CD14-positive monocyte (primary cell): ENCODE measurements at regions not wholly inside any gene's neighbourhood (a gene's known extent, or its start where the extent isn't known, plus 50 kb on each side); places are given as distances from the start of the nearest gene placed in this dataset.

Experiments
- DNase-seq, 3 donors: peaks; one replicate each; pipeline ENCODE4 v3.0.0-alpha.2; 2011 to 2022
- H2AFZ ChIP-seq: 2 replicates; pipeline ENCODE4 v1.6.0; 2012; ENCODE audit warnings: mild to moderate bottlenecking, low read depth, low read length, inconsistent platforms; ENCODE audit not compliant: insufficient read depth, poor library complexity, severe bottlenecking
- H3K27ac ChIP-seq, 2 donors: 1 replicate in 1 of 2; 2 replicates in 1 of 2; pipeline ENCODE4 v1.5.1; 2012 to 2013; ENCODE audit warnings: low read length in 2 of 2, control low read depth in 1 of 2, inconsistent platforms in 1 of 2, low read depth in 1 of 2, mild to moderate bottlenecking in 1 of 2
- H3K27me3 ChIP-seq, 2 donors: one replicate each; pipeline versions ENCODE4 v1.6.0 to v1.6.1; 2011 to 2013; ENCODE audit warnings: low read length in 2 of 2; ENCODE audit not compliant: control insufficient read depth in 2 of 2, insufficient read depth in 2 of 2
- H3K36me3 ChIP-seq, 2 donors: replicated peaks in 1 of 2; 1 replicate in 1 of 2; 2 replicates in 1 of 2; pipeline versions ENCODE4 v1.5.1 to v1.6.1; 2012 to 2013; ENCODE audit warnings: low read length in 2 of 2, control low read depth in 1 of 2, inconsistent platforms in 1 of 2, mild to moderate bottlenecking in 1 of 2; ENCODE audit not compliant: insufficient read depth in 2 of 2, control insufficient read depth in 1 of 2
- H3K4me1 ChIP-seq, 2 donors: 1 replicate in 1 of 2; 2 replicates in 1 of 2; pipeline versions ENCODE4 v1.5.1 to v1.6.1; 2012 to 2013; ENCODE audit warnings: low read length in 2 of 2, control low read depth in 1 of 2, inconsistent platforms in 1 of 2, mild to moderate bottlenecking in 1 of 2, moderate library complexity in 1 of 2; ENCODE audit not compliant: insufficient read depth in 2 of 2, control insufficient read depth in 1 of 2
- H3K4me2 ChIP-seq: replicated peaks from 2 replicates; pipeline ENCODE3; 2012; ENCODE audit warnings: low read length, moderate library complexity, mild to moderate bottlenecking; ENCODE audit not compliant: poor library complexity, severe bottlenecking; ENCODE audit errors: extremely low read depth
- H3K4me3 ChIP-seq, 3 experiments: fragments of 200-600 bp in 1 of 3; sonication (generic) in 1 of 3; replicated peaks in 1 of 3; 1 replicate in 2 of 3; 2 replicates in 1 of 3; pipeline ENCODE4 v1.5.1; 2011 to 2013; ENCODE audit warnings: low read length in 3 of 3, mild to moderate bottlenecking in 3 of 3, control low read depth in 2 of 3, low read depth in 2 of 3, inconsistent platforms in 1 of 3, moderate library complexity in 1 of 3
- H3K79me2 ChIP-seq: 2 replicates; pipeline ENCODE4 v1.6.0; 2012; ENCODE audit warnings: mild to moderate bottlenecking, control low read depth, inconsistent platforms, low read length, moderate library complexity; ENCODE audit not compliant: insufficient read depth
- H3K9ac ChIP-seq: 2 replicates; pipeline ENCODE4 v1.6.0; 2017; ENCODE audit warnings: low read length, mild to moderate bottlenecking; ENCODE audit not compliant: insufficient read depth, poor library complexity, severe bottlenecking
- H3K9me3 ChIP-seq, 2 donors: replicated peaks in 1 of 2; 1 replicate in 1 of 2; 2 replicates in 1 of 2; pipeline versions ENCODE4 v1.5.1 to v1.6.1; 2012 to 2013; ENCODE audit warnings: low read length in 2 of 2, control low read depth in 1 of 2; ENCODE audit not compliant: control insufficient read depth in 1 of 2, insufficient read depth in 1 of 2
- H4K20me1 ChIP-seq: 2 replicates; pipeline ENCODE4 v1.6.0; 2012; ENCODE audit warnings: mild to moderate bottlenecking, low read length, control low read depth, moderate library complexity; ENCODE audit not compliant: insufficient read depth
- H3K27ac Mint-ChIP-seq, 7 donors: one replicate each; pipeline ENCODE4 v1.8.0; 2020; ENCODE audit warnings: mild to moderate bottlenecking in 7 of 7, mixed read lengths in 7 of 7, moderate library complexity in 6 of 7, inconsistent platforms in 2 of 7
- H3K27me3 Mint-ChIP-seq, 3 donors: one replicate each; pipeline ENCODE4 v1.8.0; 2021 to 2022; ENCODE audit warnings: low read depth in 3 of 3, mild to moderate bottlenecking in 3 of 3, mixed read lengths in 3 of 3, moderate library complexity in 3 of 3, inconsistent platforms in 1 of 3
- H3K36me3 Mint-ChIP-seq, 2 donors: one replicate each; pipeline ENCODE4 v1.8.0; 2020; ENCODE audit warnings: mixed read lengths in 2 of 2, inconsistent platforms in 1 of 2, mild to moderate bottlenecking in 1 of 2
- H3K4me1 Mint-ChIP-seq: one replicate; pipeline ENCODE4 v1.8.0; 2020; ENCODE audit warnings: mild to moderate bottlenecking, mixed read lengths
- H3K4me3 Mint-ChIP-seq, 2 donors: one replicate each; pipeline ENCODE4 v1.8.0; 2020; ENCODE audit warnings: mild to moderate bottlenecking in 2 of 2, mixed read lengths in 2 of 2, moderate library complexity in 1 of 2
- H3K9me3 Mint-ChIP-seq, 7 donors: one replicate each; pipeline ENCODE4 v1.8.0; 2020 to 2022; ENCODE audit warnings: mixed read lengths in 7 of 7, mild to moderate bottlenecking in 6 of 7, moderate library complexity in 6 of 7, inconsistent platforms in 2 of 7
- WGBS: methylation state at CpG from one replicate; pipeline ENCODE4 v1.1.5; 2013; ENCODE audit warnings: missing lambda C conversion rate; ENCODE audit not compliant: insufficient coverage; 5-methylcytosine and 5-hydroxymethylcytosine counted together
- intact Hi-C, 2 donors: fragments of 100-400 bp; cut with micrococcal nuclease; formaldehyde crosslinking; loops; one replicate each; pipeline versions ENCODE4 v1.15.0 to v1.15.1; 2023
- TF ChIP-seq, protein P1 (sequence below): fragments of 200-600 bp; IDR thresholded peaks from one replicate; pipeline ENCODE4 v1.8.0; 2022; ENCODE audit warnings: antibody characterized with exemption, mild to moderate bottlenecking

DNA sequence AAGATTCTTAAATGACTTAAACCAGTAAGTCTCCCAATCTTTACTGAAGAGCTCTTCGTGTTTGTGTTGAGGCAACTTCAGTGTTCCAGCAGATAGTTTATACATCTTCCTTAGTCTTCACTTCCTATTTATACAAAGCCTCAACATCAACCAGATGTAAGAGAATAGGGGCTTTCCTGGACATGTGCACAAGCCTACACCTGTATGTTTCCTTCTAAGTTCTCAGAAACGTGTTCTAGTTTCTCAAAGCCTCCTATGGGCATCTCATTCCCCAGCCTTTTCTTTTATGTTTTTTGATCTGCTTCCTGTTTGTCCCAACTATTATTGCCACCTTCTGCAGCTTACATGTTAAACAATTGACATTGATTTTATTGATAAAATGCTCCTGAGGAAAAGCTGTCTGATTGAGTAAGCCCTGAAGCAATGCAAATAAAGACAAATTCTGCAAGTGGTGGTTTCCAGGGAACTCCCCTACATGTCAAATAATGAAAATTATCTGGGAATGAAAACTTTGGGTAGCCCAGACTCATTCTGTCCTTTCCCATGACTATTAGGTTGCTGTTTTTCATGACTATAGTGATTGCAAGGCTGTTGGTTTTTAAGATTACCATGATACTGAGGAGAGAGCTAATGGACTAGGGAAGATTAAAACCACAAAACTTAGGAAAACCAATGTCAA, 663.3 kb upstream of the ACVR2A start:
- no peaks in the 10 kb centered on the region for H3K27me3 ChIP-seq
- Mint-ChIP-seq H3K4me1 (no peaks in the 10 kb centered on the region), H3K9me3 (peaks cover 14 to 23% (median 17%) of the 10 kb centered on the region in 7 donors), H3K4me3 (no peak overlapping the region), H3K36me3 (no peaks in the 10 kb centered on the region), H3K27me3 (no peaks in the 10 kb centered on the region), H3K27ac (no peak overlapping the region)
- peaks cover 16% of the 10 kb centered on the region in 2 donors for H3K9me3 ChIP-seq
- no peaks in the 10 kb centered on the region for H3K79me2 ChIP-seq
- no peak overlapping the region for H3K9ac ChIP-seq
- intact Hi-C loops, result no loop called here
- H3K36me3 ChIP-seq, result no peaks in the 10 kb centered on the region
- H2AFZ ChIP-seq, result no peak overlapping the region
- H3K27ac ChIP-seq, result no peak overlapping the region
- 67% methylated on average over 1 of the region's 2 CpGs for WGBS
- no peak overlapping the region for H3K4me2 ChIP-seq
- TF ChIP-seq, protein P1, sequence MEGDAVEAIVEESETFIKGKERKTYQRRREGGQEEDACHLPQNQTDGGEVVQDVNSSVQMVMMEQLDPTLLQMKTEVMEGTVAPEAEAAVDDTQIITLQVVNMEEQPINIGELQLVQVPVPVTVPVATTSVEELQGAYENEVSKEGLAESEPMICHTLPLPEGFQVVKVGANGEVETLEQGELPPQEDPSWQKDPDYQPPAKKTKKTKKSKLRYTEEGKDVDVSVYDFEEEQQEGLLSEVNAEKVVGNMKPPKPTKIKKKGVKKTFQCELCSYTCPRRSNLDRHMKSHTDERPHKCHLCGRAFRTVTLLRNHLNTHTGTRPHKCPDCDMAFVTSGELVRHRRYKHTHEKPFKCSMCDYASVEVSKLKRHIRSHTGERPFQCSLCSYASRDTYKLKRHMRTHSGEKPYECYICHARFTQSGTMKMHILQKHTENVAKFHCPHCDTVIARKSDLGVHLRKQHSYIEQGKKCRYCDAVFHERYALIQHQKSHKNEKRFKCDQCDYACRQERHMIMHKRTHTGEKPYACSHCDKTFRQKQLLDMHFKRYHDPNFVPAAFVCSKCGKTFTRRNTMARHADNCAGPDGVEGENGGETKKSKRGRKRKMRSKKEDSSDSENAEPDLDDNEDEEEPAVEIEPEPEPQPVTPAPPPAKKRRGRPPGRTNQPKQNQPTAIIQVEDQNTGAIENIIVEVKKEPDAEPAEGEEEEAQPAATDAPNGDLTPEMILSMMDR, result no peak
- H3K4me1 ChIP-seq, result no peaks in the 10 kb centered on the region
- H4K20me1 ChIP-seq, result no peaks in the 10 kb centered on the region
- no peak for DNase-seq
- no peak overlapping the region for H3K4me3 ChIP-seq

DNA sequence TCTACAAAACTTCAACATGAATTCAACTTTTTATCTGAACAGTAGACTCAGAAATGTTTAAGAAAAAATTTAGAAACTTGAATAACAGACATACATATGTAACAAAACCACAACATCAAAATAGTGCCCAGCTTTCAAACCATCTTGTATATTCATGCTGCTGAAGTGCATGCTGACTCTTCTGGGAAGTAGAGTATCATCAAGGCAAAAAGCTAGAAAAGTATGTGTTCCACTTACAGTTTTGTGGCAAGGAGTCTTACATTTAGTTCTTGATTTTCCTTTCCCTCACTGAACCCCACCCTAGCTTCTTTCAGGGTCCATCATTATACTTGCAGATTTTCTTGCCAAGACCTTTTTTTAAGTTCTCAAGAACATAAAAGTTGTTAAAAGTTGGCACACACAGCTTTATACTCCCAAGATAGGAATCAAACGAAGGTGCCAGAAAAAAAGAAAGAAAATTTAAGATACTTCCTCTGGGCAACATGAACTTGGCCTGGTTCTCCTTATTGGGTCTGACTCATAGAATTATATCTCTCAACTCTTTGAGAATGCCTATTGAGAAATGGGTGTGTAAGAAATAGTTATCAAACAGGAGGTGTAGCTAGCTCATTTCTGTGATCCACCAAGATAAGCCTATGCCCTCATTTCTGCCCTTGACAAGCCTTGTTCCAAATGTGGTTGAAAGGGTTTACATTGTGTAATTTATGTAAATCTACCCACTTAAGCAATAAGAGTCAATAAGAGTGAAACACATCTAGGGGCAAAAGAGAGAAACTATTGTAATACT, 667.6 kb upstream of the ACVR2A start:
- Histone ChIP-seq H3K9me3 (peaks cover 6 to 9% of the 10 kb centered on the region in 2 donors), H4K20me1 (no peaks in the 10 kb centered on the region), H3K4me1 (no peaks in the 10 kb centered on the region), H3K27ac (no peak overlapping the region), H3K9ac (no peak overlapping the region), H3K79me2 (no peaks in the 10 kb centered on the region), H3K4me2 (no peak overlapping the region), H3K4me3 (no peak overlapping the region), H2AFZ (no peak overlapping the region), H3K27me3 (no peaks in the 10 kb centered on the region), H3K36me3 (no peaks in the 10 kb centered on the region)
- Mint-ChIP-seq H3K27ac (no peak overlapping the region), H3K36me3 (no peaks in the 10 kb centered on the region), H3K9me3 (peaks cover 2 to 13% (median 7%) of the 10 kb centered on the region in 7 donors), H3K4me1 (no peaks in the 10 kb centered on the region), H3K4me3 (no peak overlapping the region), H3K27me3 (peaks cover 0 to 2% (median 1%) of the 10 kb centered on the region in 3 donors)
- intact Hi-C loops, result no loop called here
- TF ChIP-seq, protein P1, result no peak
- no peak for DNase-seq
- WGBS, result no CpG with 5 or more reads among the region's 1 CpG
